PFSK-1 (cell line): ENCODE measurements at regions not wholly inside any gene's neighbourhood (a gene's known extent, or its start where the extent isn't known, plus 50 kb on each side); places are given as distances from the start of the nearest gene placed in this dataset.

Experiments
- FOXP2 ChIP-seq: optimal IDR thresholded peaks from 2 replicates; pipeline ENCODE3; 2011; ENCODE audit warnings: borderline replicate concordance, control low read depth, inconsistent platforms; ENCODE audit not compliant: insufficient read depth; ENCODE audit errors: extremely low read length, extremely low read depth
- POLR2AphosphoS5 ChIP-seq: IDR thresholded peaks from 2 replicates; pipeline ENCODE4 v1.6.1; 2012; ENCODE audit warnings: low read depth, mild to moderate bottlenecking, control low read depth, low read length, moderate library complexity
- SIN3A ChIP-seq: IDR thresholded peaks from 2 replicates; pipeline ENCODE4 v1.6.1; 2012; ENCODE audit warnings: mild to moderate bottlenecking, low read length, moderate library complexity, borderline replicate concordance; ENCODE audit not compliant: insufficient read depth
- TAF1 ChIP-seq: IDR thresholded peaks from 2 replicates; pipeline ENCODE4 v1.6.1; 2012; ENCODE audit warnings: low read length, control low read depth, borderline replicate concordance; ENCODE audit not compliant: insufficient read depth
- TF ChIP-seq, protein P1 (sequence below), 2 experiments: IDR thresholded peaks; 2 replicates each; pipeline versions ENCODE4 v1.6.1 to v1.8.0; 2011 to 2012; ENCODE audit warnings: low read depth in 2 of 2, low read length in 2 of 2, control low read depth in 1 of 2, inconsistent platforms in 1 of 2, mild to moderate bottlenecking in 1 of 2, moderate library complexity in 1 of 2; ENCODE audit not compliant: insufficient read depth in 1 of 2

DNA sequence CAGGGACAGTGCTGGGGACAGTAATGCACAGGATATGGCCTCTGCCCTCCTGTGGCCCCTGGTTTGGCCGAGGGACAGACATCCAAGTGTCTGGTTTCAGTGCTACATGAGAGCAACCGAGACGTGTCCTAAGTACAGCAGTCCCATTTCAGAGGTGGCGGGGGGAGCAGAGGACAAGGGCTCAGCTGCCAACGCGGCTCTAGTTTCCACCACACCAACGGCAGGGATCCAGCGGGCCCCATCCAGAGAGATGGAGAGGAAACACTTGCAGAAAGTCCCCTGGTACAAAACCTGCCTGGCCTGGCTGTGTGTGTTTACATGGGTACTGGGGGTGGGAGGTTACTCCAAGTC is 125.8 kb upstream of the SMURF2 start:
- TF ChIP-seq POLR2AphosphoS5, result no peak
- no peak for TF ChIP-seq TAF1
- TF ChIP-seq, protein P1, sequence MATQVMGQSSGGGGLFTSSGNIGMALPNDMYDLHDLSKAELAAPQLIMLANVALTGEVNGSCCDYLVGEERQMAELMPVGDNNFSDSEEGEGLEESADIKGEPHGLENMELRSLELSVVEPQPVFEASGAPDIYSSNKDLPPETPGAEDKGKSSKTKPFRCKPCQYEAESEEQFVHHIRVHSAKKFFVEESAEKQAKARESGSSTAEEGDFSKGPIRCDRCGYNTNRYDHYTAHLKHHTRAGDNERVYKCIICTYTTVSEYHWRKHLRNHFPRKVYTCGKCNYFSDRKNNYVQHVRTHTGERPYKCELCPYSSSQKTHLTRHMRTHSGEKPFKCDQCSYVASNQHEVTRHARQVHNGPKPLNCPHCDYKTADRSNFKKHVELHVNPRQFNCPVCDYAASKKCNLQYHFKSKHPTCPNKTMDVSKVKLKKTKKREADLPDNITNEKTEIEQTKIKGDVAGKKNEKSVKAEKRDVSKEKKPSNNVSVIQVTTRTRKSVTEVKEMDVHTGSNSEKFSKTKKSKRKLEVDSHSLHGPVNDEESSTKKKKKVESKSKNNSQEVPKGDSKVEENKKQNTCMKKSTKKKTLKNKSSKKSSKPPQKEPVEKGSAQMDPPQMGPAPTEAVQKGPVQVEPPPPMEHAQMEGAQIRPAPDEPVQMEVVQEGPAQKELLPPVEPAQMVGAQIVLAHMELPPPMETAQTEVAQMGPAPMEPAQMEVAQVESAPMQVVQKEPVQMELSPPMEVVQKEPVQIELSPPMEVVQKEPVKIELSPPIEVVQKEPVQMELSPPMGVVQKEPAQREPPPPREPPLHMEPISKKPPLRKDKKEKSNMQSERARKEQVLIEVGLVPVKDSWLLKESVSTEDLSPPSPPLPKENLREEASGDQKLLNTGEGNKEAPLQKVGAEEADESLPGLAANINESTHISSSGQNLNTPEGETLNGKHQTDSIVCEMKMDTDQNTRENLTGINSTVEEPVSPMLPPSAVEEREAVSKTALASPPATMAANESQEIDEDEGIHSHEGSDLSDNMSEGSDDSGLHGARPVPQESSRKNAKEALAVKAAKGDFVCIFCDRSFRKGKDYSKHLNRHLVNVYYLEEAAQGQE (IDR thresholded peaks at IDR 0.05; ENCODE audit: insufficient read depth in 1 of 2, low read depth in 2 of 2, low read length in 2 of 2), result no peak
- no peak for TF ChIP-seq FOXP2
- no peak for TF ChIP-seq SIN3A
